ENCODE measurements at regions not wholly inside any gene's neighbourhood (a gene's known extent, or its start where the extent isn't known, plus 50 kb on each side); places are given as distances from the start of the nearest gene placed in this dataset.

DNA sequence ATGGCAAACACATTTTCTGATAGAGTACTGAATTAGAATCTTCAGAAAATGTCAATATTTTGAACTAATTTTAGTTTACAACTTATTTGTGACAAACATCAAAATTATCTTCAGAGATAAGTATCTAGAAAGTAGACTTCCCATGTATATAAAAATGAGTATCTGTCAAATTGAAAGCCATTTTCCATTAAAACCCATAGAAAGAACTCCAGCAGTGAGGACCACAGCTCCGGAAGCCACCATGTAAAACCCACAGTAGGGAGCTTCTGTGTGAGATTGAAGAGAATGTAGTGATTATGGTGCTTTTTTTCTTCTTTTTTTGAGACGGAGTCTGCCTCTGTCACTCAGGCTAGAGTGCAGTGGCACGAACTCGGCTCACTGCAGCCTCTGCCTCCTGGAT is 687.0 kb downstream of the TYW1 start:
- no peak for DNase-seq (ENCODE audit: low read depth)

DNA sequence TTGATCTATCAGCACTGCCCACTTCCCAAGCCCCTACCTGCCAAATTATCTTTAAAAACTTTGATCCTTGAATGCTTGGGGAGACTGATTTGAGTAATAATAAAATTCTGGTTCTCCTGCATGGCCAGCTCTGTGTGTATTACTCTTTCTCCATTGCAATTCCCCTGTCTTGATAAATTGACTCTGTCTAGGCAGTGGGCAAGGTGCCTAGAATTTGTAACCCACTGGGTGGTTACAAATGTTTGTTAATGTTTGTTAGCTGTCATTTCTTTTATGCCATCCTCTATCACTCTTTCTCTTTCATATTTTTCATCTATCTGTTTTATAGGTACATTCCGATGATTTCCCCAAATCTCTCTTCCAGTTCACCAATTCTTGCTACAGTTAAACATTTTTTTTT is 694.1 kb downstream of the TYW1 start:
- DNase-seq (ENCODE audit: low read depth): no peak

DNA sequence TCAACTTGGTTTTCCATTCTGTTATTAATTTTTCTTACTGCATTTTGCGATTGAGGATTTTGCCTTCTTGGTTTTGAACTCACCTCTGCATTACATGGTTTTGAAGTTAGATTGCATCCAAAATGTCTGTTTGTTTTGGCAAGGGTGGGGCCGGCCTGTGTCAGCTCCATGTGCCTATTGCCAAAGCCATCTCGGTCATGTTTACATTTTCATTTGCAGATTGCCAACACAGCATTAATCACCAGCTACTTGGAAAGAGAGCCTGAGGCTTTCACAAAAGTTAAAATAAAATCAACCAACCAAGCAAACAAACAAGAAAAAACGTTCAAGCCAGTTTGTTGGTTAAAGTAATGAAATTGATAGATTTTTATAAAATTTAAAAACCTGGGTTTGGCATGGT is 695.8 kb downstream of the TYW1 start:
- no peak for DNase-seq (ENCODE audit: low read depth)

DNA sequence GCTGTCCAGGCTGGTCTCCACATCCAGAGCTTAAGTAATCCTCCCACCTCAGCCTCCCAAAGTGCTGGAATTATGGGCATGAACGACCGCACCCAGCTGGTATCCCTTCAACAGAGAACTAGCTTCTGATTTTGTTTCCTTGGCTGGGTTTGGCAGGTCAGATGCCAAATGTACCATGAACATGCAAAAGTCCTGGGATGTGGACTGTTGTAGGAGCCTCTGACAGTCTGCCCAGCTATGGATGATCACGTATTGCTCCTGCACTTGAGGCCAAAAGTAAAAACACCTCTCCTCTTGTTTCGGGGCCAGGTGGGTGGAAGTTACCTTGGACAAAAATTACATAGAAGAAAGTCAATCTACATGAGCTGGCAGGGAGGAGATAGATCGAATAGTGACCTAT is 699.5 kb downstream of the TYW1 start:
- no peak for DNase-seq (ENCODE audit: low read depth)

DNA sequence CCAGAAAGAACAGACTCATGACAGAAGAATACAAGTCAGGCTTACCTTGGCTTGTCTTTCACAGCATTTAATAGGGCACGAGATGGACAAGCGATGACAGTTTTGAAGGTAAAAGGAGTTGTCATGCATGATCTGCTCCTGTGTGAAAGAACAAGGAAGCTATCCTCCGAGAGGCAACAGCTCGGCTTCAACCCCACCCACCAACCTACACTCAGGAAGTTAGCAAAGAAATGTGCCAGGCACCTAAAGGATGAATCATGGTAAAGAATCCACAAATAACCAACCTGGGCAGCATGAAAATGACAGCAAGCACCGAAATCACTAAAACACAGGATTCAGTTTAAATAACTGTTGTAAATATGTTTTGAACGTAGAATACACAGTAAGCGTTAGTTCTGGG is 700.2 kb downstream of the TYW1 start:
- DNase-seq (ENCODE audit: low read depth): no peak

DNA sequence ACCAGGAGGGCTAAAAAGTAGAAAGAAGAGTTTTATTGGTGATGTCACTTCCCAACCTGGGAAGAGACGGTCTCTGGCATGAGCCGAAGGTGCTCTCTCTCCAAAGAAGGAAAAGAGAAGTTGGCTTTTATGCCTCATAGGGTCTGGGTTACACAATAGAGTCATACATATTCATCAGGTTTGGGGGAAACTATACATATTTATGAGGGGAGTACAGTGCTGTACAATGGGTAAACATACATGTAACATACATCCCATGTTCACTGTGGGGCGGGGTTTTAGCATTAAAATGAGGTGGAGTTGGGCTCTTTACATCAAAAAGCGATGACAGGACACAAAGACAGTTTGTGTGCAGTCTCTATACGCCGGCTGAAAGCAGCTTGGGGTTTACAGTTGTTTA is 701.7 kb downstream of the TYW1 start:
- DNase-seq (ENCODE audit: low read depth): no peak

DNA sequence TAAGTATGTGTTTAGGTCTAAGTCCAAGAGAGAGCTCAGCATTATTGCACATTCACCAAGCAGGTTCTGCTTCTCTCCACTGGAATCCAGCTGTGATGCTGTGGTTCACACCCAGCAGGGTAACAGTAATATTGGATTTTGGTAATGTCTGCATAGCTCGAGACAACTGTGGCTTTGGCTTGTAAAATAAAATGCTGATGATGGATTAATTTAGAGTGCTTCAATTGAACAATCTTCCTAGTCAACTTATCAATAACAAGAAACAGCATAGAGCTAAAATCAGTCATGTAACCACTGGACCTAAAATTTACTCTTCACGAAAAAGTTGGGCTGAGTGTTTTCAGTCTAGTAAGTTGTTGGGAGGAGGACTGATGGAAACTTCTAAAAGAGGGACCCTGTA is 709.2 kb downstream of the TYW1 start:
- DNase-seq (ENCODE audit: low read depth): no peak

DNA sequence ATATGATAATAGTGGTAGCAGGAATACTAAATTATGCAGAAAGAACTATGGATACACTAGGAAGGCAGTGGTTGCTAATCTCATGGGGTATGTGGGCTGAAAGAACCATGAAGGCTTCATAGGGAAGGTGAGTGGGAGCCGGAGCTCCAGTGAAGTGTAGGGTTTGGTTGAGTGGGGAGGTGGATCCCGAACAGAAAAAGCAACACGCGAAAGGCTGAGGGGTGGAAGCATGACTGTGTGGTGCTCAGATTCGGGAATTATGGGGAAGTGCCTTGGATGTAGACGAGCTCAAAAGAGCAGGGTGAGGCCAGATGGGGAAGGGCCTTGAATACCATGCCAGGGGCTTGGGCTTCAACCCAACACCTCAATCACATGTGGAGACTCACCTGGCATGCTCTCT is 715.1 kb downstream of the TYW1 start:
- DNase-seq (ENCODE audit: low read depth): no peak

DNA sequence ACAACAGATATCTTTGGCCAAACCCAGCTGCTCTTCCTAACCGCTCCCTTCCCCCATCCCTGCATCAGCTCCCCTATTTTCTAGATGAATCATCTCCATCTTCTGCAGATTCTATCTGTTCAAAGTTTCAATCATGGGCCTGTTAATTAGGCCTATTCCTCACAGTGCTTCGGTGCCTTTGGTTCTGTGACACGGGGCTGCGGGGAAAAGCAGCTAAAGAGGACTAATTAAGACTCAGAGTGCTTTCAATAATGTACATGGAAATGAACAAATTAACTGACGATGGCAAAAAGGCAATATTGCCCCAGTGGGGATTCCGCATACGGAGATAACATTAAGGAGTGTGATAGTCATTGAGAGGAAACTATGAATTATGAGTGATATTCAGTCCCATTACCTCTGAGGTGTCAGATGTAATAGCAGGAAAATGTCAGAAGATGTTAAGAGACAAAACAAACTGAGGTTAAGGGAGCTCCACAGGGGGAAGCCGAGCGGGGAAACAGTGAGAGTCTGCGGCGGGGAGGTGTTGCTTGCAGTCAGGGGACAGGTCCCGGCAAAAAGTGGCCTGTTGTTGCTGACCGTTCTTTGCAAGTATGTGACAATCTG is 716.9 kb downstream of the TYW1 start:
- DNase-seq (ENCODE audit: low read depth): no peak

DNA sequence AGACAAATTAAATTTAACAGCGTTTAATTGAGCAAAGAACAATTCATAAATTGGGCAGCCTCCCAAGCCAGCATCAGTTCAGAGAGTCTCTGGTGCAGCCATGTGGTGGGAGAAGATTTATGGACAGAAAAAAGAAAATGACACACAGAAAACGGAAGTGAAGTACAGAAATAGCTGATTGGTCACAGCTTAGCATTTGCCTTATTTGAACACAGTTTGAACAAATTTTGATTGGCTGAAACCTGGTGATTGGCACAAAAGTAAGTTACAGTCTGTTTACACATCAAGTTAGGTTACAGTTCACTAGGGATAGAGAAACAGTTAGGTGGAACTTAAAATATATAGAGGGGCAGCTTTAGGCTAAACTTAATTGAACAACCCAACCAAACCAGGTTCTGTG is 720.1 kb downstream of the TYW1 start:
- DNase-seq (ENCODE audit: low read depth): no peak

DNA sequence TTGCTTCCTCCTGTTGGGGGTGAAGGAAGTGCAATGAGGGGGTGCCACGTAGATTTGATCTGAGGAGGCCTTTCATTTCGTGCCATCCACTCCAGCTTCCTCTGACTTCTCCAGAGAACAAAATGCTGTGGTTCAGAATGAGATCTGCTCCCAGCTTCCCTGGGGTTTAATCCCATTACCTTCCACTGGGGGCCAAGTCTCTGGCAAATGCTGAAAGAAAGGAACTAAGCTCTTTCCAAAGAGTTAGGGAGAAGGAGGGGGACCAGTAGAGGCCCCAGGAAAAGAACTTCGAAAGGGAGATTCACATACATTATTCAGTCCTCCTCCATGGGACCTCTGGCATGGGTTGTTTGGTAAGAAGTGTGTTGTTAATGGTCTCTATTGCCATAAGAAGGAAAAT is 727.0 kb downstream of the TYW1 start:
- DNase-seq (ENCODE audit: low read depth): no peak

DNA sequence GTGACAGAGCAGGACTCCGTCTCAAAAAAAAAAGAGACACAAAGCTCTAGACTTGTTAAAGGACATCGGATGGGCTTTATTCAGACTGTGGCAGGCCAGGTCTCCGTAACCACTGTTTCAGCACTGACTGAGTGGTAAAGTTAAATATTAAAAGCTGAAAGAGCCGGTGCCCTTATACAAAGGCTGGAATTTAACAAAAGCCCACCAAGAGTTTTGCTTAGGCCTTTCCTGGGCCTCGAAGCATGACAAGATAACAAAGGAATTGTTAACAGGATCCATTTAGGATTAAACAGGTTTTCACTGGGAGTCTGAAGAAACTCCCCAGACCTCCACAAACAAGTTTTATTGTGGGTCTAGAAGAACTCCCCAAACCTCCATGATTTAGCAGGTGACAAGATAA is 727.8 kb downstream of the TYW1 start:
- DNase-seq (ENCODE audit: low read depth): no peak

DNA sequence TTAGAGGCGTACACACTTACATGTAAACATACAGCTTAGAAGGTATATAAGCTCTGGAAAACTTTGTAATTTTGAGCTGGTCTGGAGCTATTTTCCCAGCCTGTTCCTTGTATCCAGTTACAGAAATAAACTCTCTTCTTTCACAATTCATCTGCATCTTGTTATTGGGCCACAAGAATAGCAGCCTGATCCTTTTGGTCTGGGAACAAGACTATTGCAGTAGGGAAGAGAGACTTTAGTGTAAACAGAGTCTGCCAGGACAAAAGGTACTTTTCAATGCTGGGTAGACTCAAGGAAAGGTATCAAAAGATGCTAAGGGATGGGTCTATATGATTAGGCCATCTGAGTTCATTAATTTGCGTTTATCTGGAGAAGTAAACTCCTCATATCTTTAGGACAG is 728.3 kb downstream of the TYW1 start:
- DNase-seq (ENCODE audit: low read depth): no peak

DNA sequence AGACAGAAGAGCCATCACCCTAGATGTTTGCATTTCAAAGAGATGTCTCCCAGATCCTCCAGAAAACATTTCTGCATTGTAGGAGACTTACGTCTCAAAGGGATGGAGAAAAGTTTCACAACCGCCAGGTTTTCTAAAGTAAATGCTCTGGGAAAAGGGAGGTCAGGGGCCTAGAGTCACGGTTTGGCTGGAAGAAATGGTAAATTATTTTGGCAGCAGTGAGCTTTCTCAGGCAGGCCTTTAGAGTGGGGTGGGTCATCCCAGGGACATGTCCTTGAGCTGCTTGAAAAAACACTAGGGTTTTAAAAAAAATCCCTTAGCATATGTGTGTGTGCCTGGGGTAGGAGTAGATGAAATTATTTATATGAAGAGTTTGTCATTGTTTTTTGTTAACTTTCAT is 728.8 kb downstream of the TYW1 start:
- DNase-seq (ENCODE audit: low read depth): no peak

DNA sequence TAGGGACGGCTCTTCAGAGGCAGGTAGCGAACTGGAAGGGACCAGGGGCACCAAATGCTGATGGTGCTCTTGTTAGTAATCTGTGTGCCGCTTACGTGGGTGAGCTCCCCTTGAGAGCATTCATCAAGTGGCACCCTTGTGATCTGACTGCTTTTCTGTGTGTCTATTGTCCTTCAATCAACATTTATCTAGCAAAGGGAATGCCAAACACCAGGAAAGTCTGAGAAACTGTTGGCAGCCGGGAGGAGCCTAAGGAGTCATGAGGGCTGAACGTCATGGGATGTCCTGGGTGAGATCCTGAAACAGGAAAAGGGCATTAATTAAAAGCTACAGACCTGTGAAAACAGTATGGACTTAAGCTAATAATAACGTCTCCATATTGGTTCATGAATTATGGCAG is 733.1 kb downstream of the TYW1 start:
- no peak for DNase-seq (ENCODE audit: low read depth)

DNA sequence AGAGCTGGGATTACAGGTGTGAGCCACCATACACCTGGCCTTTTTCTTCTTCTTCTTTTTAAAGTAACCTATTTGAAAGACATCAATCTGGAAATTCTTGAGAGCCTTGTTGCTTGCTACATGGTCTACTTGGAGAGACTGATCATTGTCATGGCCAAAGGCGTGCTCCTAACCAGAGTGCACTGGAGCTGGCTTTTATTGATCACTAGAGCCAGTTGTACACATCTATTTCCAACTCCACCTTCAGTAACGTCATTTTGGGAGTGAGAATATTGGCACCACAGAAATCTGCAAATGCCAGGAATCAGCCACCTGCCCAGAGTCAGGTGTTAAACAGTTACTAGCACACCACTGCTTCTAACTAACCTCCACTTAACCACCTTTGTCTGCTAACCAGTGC is 735.1 kb downstream of the TYW1 start:
- no peak for DNase-seq (ENCODE audit: low read depth)

DNA sequence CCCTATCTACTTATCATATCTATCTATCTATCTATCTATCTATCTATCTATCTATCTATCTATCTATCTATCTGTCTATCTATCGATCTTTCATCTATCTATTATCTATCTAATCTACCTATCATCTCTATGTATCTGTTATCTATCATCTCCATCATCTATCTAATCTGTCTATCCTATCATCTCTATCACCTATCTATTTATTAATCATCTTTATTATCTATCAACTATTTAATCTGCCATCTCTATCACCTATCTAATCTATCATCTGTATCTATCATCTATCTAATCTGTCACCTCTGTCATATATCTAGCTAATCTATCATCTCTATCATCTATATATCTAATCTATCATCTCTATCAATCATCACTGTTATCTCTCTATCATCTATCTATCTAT is 736.3 kb downstream of the TYW1 start:
- no peak for DNase-seq (ENCODE audit: low read depth)

DNA sequence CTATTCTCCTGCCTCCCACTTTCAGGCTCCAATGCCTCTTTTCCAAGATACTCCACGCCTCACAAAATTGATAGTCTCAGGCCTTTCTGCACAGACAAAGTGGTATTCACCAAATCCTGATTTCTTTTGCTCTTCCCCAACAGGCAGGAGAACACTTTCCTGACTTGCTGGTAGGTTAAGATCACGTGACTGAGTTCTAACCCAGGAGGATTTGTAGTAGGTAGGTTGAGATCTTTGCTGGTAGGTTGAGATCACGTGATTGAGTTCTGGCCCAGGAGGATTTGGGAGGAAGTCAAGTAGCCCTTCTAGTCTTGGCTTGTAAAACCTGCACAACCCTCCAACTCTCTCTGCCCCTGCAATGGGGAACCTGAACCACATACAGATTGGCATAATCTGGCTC is 741.5 kb downstream of the TYW1 start:
- no peak for DNase-seq (ENCODE audit: low read depth)

DNA sequence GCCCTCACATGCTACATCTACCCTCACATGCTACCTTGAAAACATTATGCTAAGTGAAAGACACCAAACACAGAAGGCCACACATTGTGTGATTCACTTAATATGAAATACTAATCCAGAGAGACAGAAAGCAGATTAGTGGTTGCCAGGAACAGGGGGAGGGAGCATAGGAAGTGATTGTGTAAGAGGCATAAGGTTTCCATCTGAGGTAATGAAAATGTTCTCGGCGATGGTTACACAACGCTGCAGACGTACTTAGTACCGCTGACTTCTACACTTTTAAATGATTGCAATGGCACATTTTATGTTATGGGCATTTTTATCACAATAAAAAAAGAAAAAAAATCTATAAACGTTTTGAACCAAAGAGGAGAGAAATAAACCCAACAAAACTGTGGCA is 742.3 kb downstream of the TYW1 start:
- DNase-seq (ENCODE audit: low read depth): peak; percentile 26

DNA sequence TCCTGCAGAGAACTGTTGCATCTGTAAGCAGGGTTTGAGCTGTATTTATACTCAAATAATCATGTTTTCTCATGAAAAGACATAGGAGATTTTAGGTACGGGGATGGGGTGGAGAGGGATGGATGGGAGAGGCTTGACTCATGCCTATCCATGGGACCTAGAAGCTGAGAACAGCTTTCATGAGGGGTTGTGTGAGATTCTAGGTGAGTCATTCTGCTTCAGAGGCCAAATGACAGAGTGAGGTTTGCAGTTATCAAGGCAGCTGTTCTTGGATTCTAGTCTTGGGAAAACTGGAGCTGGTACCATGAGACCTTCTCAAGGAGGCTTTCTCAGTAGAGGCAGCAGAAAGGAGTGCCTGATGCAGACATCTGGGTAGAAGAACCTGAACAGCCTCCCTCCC is 746.9 kb downstream of the TYW1 start:
- no peak for DNase-seq (ENCODE audit: low read depth)

DNA sequence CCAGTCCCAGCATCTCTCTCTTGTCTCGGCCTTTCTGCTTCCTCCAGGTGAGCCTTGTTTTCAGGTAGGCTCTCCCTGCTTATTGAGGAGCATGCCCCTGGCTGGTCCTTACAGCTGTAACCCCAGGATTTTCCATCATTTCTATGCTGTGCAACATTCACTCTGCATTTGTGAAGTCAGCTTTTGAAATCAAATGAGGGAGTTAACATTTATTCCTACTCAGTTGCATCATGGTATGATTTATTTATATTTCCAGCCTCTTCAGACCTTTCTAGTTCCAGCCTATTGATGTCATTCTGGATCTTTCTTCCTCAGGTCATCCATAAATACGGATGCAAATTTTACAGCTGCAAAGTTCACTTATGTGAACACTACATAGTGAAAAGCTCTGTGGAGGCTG is 755.6 kb downstream of the TYW1 start:
- DNase-seq (ENCODE audit: low read depth): no peak

DNA sequence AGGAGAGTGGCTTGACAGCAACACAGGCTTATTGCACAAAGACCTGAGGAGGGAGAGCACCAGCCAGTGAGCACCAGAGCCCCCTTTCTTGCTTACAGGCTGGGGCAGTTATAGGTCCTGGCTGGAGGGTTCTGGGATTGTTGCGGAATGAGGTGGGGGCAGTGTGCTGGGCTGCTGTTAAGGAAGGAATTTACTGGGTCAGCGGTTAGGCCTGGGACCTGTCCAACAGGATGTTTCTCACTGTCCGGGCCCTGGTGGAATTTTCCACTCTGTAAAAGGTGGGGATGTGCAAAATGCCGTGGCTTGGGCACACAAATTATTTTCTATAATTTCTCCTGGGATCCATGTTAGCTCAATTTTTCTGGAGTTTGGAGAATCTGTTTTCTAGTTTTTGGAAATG is 757.3 kb downstream of the TYW1 start:
- no peak for DNase-seq (ENCODE audit: low read depth)

DNA sequence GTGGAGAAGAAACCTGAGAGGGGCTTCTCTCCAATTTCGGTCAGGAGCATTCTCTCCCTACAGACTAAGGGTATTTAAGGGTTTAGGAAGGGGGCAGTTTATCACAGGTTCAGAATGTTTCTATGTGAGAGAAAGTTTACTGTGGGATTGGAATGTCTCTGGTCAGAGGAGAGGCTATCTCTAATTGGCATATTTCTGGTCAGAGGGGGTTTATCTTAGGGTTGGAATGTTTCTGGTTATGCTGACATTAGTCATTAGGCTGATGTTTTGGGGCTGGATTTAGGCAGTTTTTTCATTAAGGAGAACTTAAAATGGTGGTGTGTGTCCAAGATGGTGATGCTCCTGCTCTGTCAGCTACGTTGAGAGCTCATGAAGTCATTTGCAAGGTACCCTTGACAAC is 758.0 kb downstream of the TYW1 start:
- DNase-seq (ENCODE audit: low read depth): no peak

DNA sequence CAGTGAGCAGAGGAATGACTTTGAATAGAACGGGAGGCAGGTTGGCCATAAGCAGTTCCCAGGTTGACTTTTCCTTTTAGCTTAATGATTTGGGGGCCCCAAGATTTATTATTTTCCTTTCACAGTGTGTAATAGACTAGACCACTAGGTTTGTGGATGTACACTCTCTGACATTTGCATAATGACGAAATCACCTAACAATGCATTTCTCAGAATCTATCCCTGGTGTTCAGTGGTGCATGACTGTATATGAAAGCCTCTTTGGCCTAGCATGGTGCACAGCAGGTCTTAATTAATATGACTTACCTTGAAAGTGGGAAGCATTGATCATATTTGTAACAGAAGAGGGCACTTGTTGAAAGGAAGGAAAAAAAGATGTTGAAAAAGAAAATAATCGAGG is 761.9 kb downstream of the TYW1 start:
- DNase-seq (ENCODE audit: low read depth): no peak

DNA sequence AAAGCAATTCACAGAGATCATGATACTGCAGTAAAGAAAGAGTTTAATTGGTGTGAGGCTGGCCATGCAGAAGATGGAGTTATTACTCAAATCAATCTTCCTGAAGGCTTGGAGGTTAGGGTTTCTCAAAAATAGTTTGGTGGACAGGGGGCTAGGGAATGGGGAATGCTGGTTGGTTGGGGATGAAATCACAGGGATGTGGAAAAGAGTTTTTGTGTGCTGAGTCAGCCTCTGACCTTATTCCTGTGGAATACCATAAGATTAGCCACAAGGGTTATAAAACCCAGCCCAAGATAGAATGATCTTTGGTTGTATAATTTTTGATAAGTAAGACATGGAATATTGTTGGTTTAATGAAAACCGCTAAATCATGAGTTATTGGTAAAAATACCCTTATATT is 764.3 kb downstream of the TYW1 start:
- DNase-seq (ENCODE audit: low read depth): no peak

Measured in fibroblast of gingiva (primary cell).